22Rv1 (cell line): ENCODE measurements at regions not wholly inside any gene's neighbourhood (a gene's known extent, or its start where the extent isn't known, plus 50 kb on each side); places are given as distances from the start of the nearest gene placed in this dataset.
"Not testable (repeated sequence)": the region's sequence is repeated elsewhere in the genome, so short reads cannot be mapped to it uniquely, and the experiment has no call there.

ENCODE experiments used
- H3K27ac ChIP-seq: fragments of 450-650 bp; 2 replicates; pipeline ENCODE4 v1.5.1; 2017
- CTCF ChIP-seq: fragments of 450-650 bp; IDR thresholded peaks from 2 replicates; pipeline ENCODE4 v1.5.1; 2017; ENCODE audit warnings: mild to moderate bottlenecking
- ZFX ChIP-seq: fragments of 450-650 bp; IDR thresholded peaks from 2 replicates; pipeline ENCODE4 v1.6.1; 2017; ENCODE audit warnings: antibody characterized with exemption, borderline replicate concordance

- TF ChIP-seq CTCF (no peak), ZFX (no peak)
- no peak overlapping the region for H3K27ac ChIP-seq
These were observed 775.8 kb downstream of the ZNF385D start for GRCh38 chr3:20975188-20975651.

GRCh38 chr3:20974396-20974795, 776.6 kb downstream of the ZNF385D start:
- TF ChIP-seq CTCF: no peak
- no peak for TF ChIP-seq ZFX
- no peak overlapping the region for H3K27ac ChIP-seq

GRCh38 chr3:20970807-20971206, 780.2 kb downstream of the ZNF385D start:
- not testable (repeated sequence) for H3K27ac ChIP-seq

- not testable (repeated sequence) for H3K27ac ChIP-seq
These were observed 781.5 kb upstream of the SGO1 start for GRCh38 chr3:20967485-20967884.

GRCh38 chr3:20958161-20958560, 772.2 kb upstream of the SGO1 start:
- TF ChIP-seq ZFX (no peak), CTCF (no peak)
- H3K27ac ChIP-seq: no peak overlapping the region

- H3K27ac ChIP-seq: no peak overlapping the region
- TF ChIP-seq CTCF: no peak
- TF ChIP-seq ZFX: no peak
These were observed 759.9 kb upstream of the SGO1 start for GRCh38 chr3:20945892-20946291.

GRCh38 chr3:20935791-20936190, 749.8 kb upstream of the SGO1 start:
- TF ChIP-seq CTCF (no peak), ZFX (no peak)
- H3K27ac ChIP-seq: no peak overlapping the region

GRCh38 chr3:20931834-20932233, 745.8 kb upstream of the SGO1 start:
- no peak for TF ChIP-seq CTCF
- no peak for TF ChIP-seq ZFX
- H3K27ac ChIP-seq: no peak overlapping the region
